Stimulated activated CD8-positive, alpha-beta memory T cell treated with anti-CD3 and anti-CD28 coated beads, Interleukin-15, amount 100 ng/mL, for 24 hours (primary cell): ENCODE measurements at regions not wholly inside any gene's neighbourhood (a gene's known extent, or its start where the extent isn't known, plus 50 kb on each side); places are given as distances from the start of the nearest gene placed in this dataset.

Source experiments
- DNase-seq: peaks from one replicate; pipeline ENCODE4 v3.0.0-alpha.2; 2020; ENCODE audit warnings: low read depth

DNA sequence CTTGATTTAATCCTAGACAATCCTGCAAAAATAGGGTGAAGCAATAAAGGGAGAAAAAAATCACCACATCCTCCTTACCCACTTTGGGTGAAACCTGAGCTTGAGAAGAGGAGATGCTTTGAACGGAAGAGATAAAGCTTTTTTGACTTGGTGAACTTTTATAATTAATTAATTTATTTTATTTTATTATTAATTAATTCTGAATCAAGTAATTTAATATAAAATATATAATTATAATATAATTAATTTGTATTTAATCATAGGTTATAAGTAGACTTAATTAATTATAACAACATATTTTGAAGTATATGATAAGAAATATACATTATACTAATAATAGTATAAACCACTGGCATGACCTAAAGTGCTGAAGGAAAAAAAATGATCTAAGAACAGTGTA lies 2164.8 kb downstream of the LRRC4C start:
- no peak for DNase-seq

GRCh38 chr11:39288011-39288410 lies 2171.4 kb downstream of the LRRC4C start:
- DNase-seq = no peak

DNA sequence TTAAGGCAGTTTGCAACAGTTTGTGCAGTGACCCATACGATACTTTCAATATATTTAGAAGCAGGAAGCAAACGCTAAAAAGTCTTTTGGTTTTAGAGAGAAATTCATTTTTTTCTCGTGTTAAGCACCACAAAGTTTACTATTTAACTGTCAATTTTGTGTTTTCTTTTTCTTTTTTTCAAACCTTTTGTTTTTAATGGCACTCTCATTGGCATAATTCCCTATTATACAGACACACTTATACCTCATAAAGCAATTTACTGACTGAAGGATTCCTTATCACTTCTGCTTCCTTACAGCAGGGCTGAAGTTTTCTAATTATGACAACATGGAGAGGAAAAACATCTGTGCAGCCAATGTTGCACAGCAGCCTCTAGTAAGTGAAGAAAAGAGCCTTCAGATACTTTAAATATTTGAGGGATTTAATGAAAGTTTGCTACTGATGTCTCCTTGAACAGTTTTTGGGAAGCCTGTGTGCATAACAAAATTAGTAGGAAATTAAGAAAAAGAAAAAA lies 2191.2 kb downstream of the LRRC4C start:
- no peak for DNase-seq

- DNase-seq = no peak
Measured at GRCh38 chr11:39255648-39256047, 2203.8 kb downstream of the LRRC4C start.

DNA sequence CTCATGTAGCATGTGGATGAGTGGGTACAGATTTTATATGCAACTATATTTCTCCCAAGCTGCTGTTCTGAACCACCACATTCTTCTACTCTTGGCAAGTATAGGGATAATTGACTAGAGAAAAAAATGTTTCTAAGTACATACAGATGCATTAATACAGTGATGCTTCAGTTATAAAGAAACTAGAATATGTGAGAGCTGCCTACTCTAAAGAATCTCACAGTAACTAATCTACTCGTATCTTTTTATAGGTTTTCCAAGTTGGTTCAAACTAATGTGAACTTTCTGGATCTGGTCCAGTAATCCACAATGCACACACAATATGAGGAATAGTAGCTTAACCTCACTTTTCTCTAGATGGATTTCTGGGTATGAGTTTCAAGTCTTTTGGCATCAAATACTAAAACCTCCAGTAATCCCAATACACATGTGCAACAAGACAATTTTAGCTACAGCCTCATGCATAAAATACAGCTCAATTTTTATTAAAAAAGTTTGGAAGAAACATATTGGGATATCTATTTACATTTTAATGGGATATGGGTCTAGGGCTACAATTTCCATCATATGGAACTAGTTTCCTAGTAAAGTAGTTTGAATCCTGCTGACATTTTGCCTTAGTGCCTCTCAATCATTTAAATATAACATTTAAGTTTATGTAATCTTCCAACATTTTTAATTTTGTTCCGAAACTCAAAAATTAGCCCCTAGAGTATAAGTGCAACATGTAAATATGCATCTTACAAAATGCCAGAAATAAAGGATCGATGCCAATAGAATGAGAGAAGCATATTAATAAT lies 2209.7 kb downstream of the LRRC4C start:
- no peak for DNase-seq

GRCh38 chr11:39247570-39248137 lies 2211.8 kb downstream of the LRRC4C start:
- no peak for DNase-seq

- no peak for DNase-seq
Measured at GRCh38 chr11:39239553-39239952, 2219.9 kb downstream of the LRRC4C start.

DNA sequence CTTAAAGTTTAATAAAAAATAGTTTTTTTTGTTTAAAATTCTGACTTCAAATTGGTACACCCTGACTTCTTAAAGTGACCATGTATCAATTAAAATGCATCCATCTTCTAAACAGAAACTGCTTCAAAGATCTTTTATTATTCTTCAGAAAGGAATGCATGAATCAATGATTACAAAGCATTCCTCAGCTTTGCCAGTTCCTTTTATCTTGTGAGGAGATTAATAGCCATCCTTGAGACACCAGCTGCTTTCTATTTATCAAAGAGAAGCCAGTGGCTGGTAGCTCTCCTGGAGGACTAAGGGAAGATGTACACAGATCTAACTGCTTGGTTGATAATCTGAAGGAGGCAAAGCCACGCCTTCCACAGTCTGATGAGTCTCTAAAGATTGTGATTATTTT lies 2222.5 kb downstream of the LRRC4C start:
- no peak for DNase-seq

- DNase-seq = no peak
Measured at GRCh38 chr11:39221550-39222138, 2237.8 kb downstream of the LRRC4C start.

GRCh38 chr11:39220501-39221230 lies 2238.8 kb downstream of the LRRC4C start:
- DNase-seq = no peak

DNA sequence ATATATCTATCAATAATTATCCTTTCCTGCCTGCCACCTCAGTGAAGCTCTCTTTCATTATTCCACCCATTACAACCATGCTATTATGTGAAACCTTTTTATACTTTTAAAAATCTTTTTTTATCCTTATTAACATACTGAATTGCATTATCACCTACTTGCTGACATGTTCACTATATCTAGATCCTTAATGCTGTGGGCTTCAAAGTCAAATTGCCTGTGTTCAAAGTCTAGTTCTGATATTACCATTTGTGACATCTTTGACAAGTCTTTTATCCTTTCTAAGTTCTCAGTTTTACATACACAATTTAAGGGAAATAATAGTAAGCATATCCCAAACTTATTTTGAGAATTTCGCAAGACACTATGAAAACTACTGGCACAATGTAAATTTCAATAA lies 2239.4 kb downstream of the LRRC4C start:
- no peak for DNase-seq

DNA sequence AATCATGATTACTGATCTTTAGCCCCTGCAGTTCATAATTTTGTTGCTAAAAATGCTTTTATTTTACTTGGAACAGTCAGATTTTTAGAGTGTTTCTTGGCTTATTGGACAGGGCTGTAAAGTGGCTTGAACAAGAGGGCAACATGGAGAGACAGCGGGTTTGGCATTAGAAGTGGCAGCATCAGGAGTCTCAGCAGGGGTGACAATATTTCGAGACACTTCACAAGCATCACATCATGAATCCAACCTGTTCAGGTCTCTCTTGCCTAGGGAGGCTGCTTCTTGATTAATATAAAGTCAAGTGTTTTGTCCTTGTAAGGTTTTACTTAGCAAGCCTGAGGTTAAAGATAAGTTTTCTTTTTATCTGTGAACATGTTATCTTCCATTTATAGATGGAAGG lies 2249.5 kb downstream of the LRRC4C start:
- DNase-seq = no peak

- no peak for DNase-seq
Measured at GRCh38 chr11:39205236-39205995, 2254.0 kb downstream of the LRRC4C start.

- DNase-seq = no peak
Measured at GRCh38 chr11:39192671-39193070, 2266.8 kb downstream of the LRRC4C start.

DNA sequence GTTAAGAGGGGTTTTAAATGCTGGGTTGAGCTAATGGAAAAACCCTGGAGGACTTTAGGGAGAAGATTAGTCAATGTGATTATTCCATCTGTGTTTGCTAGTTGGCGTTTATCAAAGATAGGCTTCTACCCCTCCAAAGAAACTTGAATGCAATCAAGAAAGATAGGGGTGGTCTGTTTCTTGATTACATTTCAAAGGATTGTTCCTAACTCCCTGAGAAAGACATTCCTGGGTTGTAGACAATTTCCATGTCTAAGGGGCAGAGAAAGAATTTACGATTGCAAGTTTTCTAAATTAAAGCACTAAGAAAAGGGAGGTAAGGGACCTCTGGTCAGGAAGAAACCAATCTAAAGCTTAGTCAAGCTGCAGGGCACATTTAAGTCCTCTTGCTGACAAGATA lies 2268.7 kb downstream of the LRRC4C start:
- DNase-seq = no peak

DNA sequence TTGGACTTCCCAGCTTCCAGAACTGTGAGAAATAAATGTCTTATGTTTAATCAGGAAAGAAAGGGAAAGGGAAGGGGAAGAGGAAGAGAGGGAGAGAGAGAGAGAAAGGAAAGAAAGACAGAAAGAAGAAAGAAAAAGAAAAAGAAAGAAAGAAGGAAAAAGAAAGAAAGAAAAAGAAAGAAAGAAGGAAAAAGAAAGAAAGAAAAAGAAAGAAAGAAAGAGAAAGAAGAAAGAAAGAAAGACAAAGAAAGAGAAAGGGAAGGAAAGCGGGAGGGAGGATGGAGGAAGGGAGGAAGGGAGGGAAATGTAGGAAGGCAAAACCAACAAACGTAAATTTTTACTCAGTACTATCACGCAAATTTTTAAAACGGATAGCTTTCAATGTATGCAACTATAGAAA lies 2281.8 kb downstream of the LRRC4C start:
- no peak for DNase-seq

GRCh38 chr11:39174965-39175364 lies 2284.5 kb downstream of the LRRC4C start:
- DNase-seq = no peak

- no peak for DNase-seq
Measured at GRCh38 chr11:39174196-39174595, 2285.3 kb downstream of the LRRC4C start.

DNA sequence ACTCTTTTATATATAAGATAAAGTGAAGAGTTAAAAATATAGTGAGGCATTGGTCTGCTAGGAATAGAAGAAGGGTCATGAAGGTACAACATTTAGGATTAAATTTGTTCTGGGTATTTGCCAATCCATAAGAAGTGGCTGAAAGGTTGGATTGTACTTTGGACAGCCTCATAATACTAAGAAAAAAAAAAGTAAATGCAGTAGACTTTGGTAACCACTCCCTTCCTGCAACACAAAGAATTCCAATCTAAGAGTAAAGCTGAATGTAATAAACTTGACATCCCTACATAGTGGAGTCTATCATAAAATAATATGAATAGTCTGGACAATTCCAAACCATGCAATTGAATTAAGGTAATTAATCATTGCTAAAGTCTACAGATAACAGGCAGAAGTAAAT lies 2294.4 kb downstream of the LRRC4C start:
- no peak for DNase-seq

DNA sequence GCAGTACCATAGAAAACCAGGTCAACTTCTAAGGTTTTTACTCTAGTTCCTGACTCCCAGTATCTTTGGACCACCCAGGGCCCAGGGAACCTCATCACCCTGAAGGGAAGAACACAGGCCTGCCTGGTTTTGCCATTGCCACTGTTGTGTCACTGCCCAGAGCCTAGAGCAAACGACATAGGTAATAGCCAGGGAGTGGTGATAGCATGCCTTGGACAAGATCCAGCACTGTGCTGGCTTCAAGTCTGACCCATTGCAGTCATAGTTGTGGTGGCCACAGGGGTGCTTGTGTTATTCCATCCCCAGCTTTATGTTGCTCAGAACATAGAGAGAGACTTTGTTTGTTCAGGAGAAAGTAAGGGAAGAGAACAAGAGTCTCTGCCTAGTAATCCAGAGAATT lies 2310.2 kb downstream of the LRRC4C start:
- no peak for DNase-seq

GRCh38 chr11:39145346-39145745 lies 2314.1 kb downstream of the LRRC4C start:
- no peak for DNase-seq
